Neuronal stem cell (in vitro differentiated cells): ENCODE measurements at regions not wholly inside any gene's neighbourhood (a gene's known extent, or its start where the extent isn't known, plus 50 kb on each side); places are given as distances from the start of the nearest gene placed in this dataset.

Experiments
- DNase-seq: peaks from one replicate; pipeline ENCODE4 v3.0.0-alpha.2; 2013; ENCODE audit warnings: low spot score
- H2AFZ ChIP-seq: one replicate; pipeline ENCODE4 v1.6.1; 2013; ENCODE audit warnings: mild to moderate bottlenecking, low read length, inconsistent platforms
- H2AK5ac ChIP-seq: 2 replicates; pipeline ENCODE4 v1.6.1; 2013; ENCODE audit warnings: low read depth, mild to moderate bottlenecking, inconsistent platforms, low read length, moderate library complexity, mixed read lengths
- H2BK120ac ChIP-seq: 2 replicates; pipeline ENCODE4 v1.6.1; 2013; ENCODE audit warnings: low read depth, mild to moderate bottlenecking, inconsistent platforms, low read length, moderate library complexity, mixed read lengths
- H2BK12ac ChIP-seq: one replicate; pipeline ENCODE4 v1.6.1; 2013; ENCODE audit warnings: low read length, inconsistent platforms
- H2BK15ac ChIP-seq: 2 replicates; pipeline ENCODE4 v1.6.1; 2013; ENCODE audit warnings: mild to moderate bottlenecking, low read length, inconsistent platforms, mixed read lengths
- H2BK5ac ChIP-seq: one replicate; pipeline ENCODE4 v1.6.1; 2013; ENCODE audit warnings: inconsistent platforms, mild to moderate bottlenecking, low read length, moderate library complexity
- H3K14ac ChIP-seq: one replicate; pipeline ENCODE4 v1.6.1; 2013; ENCODE audit warnings: low read length, inconsistent platforms
- H3K18ac ChIP-seq: 2 replicates; pipeline ENCODE4 v1.6.1; 2013; ENCODE audit warnings: low read length, inconsistent platforms
- H3K23ac ChIP-seq: 2 replicates; pipeline ENCODE4 v1.6.1; 2013; ENCODE audit warnings: low read depth, mild to moderate bottlenecking, mixed read lengths, low read length, inconsistent platforms; ENCODE audit not compliant: poor library complexity
- H3K27ac ChIP-seq: replicated peaks from 3 replicates; pipeline ENCODE4 v1.5.1; 2013; ENCODE audit warnings: low read length, inconsistent platforms
- H3K27me3 ChIP-seq, 3 experiments: 2 replicates each; pipeline ENCODE4 v1.6.1; 2013; ENCODE audit warnings: low read length in 3 of 3, mild to moderate bottlenecking in 2 of 3, inconsistent platforms in 1 of 3, low read depth in 1 of 3, mixed read lengths in 1 of 3, moderate library complexity in 1 of 3; ENCODE audit not compliant: control insufficient read depth in 3 of 3, insufficient read depth in 3 of 3
- H3K36me3 ChIP-seq, 2 donors: replicated peaks in 1 of 2; 2 replicates each; pipeline ENCODE4 v1.6.1; 2013; ENCODE audit warnings: low read length in 2 of 2; ENCODE audit not compliant: control insufficient read depth in 2 of 2, insufficient read depth in 2 of 2
- H3K4ac ChIP-seq: 2 replicates; pipeline ENCODE4 v1.6.1; 2013; ENCODE audit warnings: inconsistent platforms, mild to moderate bottlenecking, low read length, moderate library complexity
- H3K4me1 ChIP-seq, 2 donors: 1 replicate in 1 of 2; 2 replicates in 1 of 2; pipeline ENCODE4 v1.6.1; 2013; ENCODE audit warnings: low read length in 2 of 2, low read depth in 1 of 2; ENCODE audit not compliant: control insufficient read depth in 2 of 2, insufficient read depth in 1 of 2
- H3K4me2 ChIP-seq: one replicate; pipeline ENCODE4 v1.6.1; 2013; ENCODE audit warnings: mild to moderate bottlenecking, low read length, inconsistent platforms; ENCODE audit not compliant: insufficient read depth, poor library complexity, severe bottlenecking
- H3K4me3 ChIP-seq, 2 donors: 2 replicates each; pipeline ENCODE4 v1.5.1; 2013; ENCODE audit warnings: low read length in 2 of 2, mild to moderate bottlenecking in 2 of 2, inconsistent platforms in 1 of 2, moderate library complexity in 1 of 2
- H3K79me1 ChIP-seq: one replicate; pipeline ENCODE4 v1.6.1; 2013; ENCODE audit warnings: low read depth, mild to moderate bottlenecking, inconsistent platforms, low read length, moderate library complexity
- H3K9ac ChIP-seq: one replicate; pipeline ENCODE4 v1.6.1; 2013; ENCODE audit warnings: mild to moderate bottlenecking, low read depth, low read length, inconsistent platforms; ENCODE audit not compliant: poor library complexity
- H3K9me3 ChIP-seq, 2 donors: replicated peaks in 1 of 2; 2 replicates each; pipeline versions ENCODE3 to v1.6.1; 2013; ENCODE audit warnings: low read length in 2 of 2, mild to moderate bottlenecking in 2 of 2, inconsistent platforms in 1 of 2, low read depth in 1 of 2, mixed read lengths in 1 of 2, moderate library complexity in 1 of 2; ENCODE audit not compliant: control insufficient read depth in 2 of 2, insufficient read depth in 1 of 2
- H4K8ac ChIP-seq: one replicate; pipeline ENCODE4 v1.6.1; 2013; ENCODE audit warnings: low read depth, mild to moderate bottlenecking, inconsistent platforms, low read length, moderate library complexity
- H4K91ac ChIP-seq: one replicate; pipeline ENCODE4 v1.6.1; 2013; ENCODE audit warnings: low read length, low read depth, mild to moderate bottlenecking, inconsistent platforms; ENCODE audit not compliant: poor library complexity
- WGBS, 2 donors: extraction: QIAGEN DNeasy Blood & Tissue Kit; methylation state at CpG; one replicate each; pipeline ENCODE4 v1.1.7; 2013; ENCODE audit warnings: missing lambda C conversion rate in 2 of 2, mixed read lengths in 1 of 2; ENCODE audit not compliant: insufficient read length in 2 of 2, insufficient replicate concordance in 1 of 2; ENCODE audit errors: extremely low coverage in 2 of 2; 5-methylcytosine and 5-hydroxymethylcytosine counted together

DNA sequence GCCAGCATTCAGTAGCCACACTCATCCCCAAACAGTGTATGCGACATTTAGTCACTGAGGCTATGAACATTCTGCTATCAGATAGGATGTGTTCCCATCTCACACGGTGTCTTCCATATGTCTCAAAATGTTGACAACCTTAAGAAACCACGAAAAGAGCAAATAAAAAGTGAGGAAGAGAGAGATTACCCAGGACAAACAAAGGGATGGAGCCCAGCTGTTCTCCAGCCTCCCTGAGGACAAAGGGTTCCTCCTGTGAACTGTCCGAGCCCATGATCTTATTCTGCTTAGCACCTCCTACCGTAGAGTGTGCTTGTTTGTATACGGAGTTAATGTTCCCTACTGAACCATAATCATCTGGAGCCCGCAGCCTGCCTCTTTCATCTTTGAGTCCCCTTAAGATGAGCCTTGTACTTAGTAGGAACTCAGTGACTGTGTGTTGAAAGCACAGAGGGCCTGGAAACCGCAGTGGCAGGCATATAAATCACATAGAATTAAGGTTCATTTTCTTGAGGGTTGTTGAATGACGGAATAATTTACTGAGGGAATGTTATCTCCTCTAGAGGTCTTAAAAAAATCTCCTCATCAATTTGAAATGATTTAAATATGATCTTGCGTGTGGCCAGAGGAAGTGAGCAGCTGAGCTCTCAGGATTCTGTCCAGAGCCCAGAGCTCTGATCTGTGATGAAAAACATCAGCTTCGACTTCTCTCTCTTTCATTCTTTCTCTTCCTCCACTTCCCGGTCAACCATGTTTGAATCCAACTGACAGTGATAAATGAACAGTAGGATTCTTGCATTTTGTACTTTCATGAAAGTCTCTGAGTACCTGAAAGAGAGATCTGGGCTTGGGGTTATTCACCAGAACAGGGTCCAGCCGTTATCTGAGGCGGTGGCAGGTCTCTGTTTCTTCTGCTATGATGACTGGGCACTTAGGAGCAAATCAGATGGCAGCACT lies 200.5 kb downstream of the KLF5 start:
- no peak overlapping the region for H3K4me2 ChIP-seq
- no peak overlapping the region for H3K14ac ChIP-seq

GRCh38 chr13:73258406-73258805 lies 199.6 kb downstream of the KLF5 start:
- Histone ChIP-seq H3K4me1 (no peaks in the 10 kb centered on the region), H2BK12ac (no peak overlapping the region), H4K8ac (no peak overlapping the region), H2AFZ (no peak overlapping the region), H4K91ac (no peak overlapping the region), H3K79me1 (no peaks in the 10 kb centered on the region), H3K4ac (no peak overlapping the region), H3K9me3 (no peaks in the 10 kb centered on the region), H3K9ac (no peak overlapping the region), H3K23ac (no peak overlapping the region), H3K4me2 (no peak overlapping the region), H2AK5ac (no peak overlapping the region), H3K4me3 (no peak overlapping the region), H2BK5ac (no peak overlapping the region), H3K14ac (no peak overlapping the region), H3K18ac (no peak overlapping the region), H3K27me3 (no peaks in the 10 kb centered on the region), H2BK15ac (no peak overlapping the region), H2BK120ac (no peak overlapping the region), H3K27ac (no peak overlapping the region), H3K36me3 (no peaks in the 10 kb centered on the region)
- WGBS, 2 donors, result no CpG with 5 or more reads among the region's 4 CpGs
- DNase-seq, result no peak

More for the DNA sequence above, 200.5 kb downstream of the KLF5 start:
- Histone ChIP-seq H2AK5ac (no peak overlapping the region), H3K79me1 (no peaks in the 10 kb centered on the region), H2AFZ (peak overlapping the region; percentile 41), H2BK15ac (no peak overlapping the region), H4K8ac (no peak overlapping the region), H2BK5ac (no peak overlapping the region), H4K91ac (no peak overlapping the region), H3K27me3 (no peaks in the 10 kb centered on the region), H3K9me3 (no peaks in the 10 kb centered on the region), H3K23ac (no peak overlapping the region), H3K4me1 (no peaks in the 10 kb centered on the region), H3K27ac (no peak overlapping the region), H3K9ac (no peak overlapping the region), H2BK120ac (no peak overlapping the region), H2BK12ac (no peak overlapping the region), H3K36me3 (no peaks in the 10 kb centered on the region), H3K18ac (no peak overlapping the region), H3K4me3 (no peak overlapping the region), H3K4ac (no peak overlapping the region)
- WGBS, 2 donors, result no CpG with 5 or more reads among the region's 14 CpGs
- no peak for DNase-seq

DNA sequence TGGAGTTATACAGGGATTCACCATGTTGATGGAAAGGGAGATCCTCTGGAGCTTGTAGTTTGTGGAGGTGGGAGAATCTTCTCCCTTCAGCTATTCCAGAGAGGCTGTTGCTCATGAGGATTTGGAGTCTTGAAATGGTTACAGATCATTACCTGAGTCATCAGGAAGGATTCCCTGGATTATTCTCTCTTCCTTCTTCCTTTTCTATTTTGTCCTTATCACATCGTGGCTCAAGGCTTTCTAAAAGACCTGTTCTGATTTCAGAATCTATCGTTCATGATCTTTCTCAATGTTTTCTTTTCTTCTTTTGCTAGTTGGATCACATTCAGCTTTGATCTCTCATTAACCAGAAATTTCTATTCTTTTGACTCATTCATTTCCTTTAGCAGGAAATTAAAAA lies 196.0 kb downstream of the KLF5 start:
- Histone ChIP-seq H2AK5ac (no peak overlapping the region), H2BK5ac (no peak overlapping the region), H2BK15ac (no peak overlapping the region), H4K91ac (no peak overlapping the region), H2AFZ (no peak overlapping the region), H2BK120ac (no peak overlapping the region), H3K9me3 (no peaks in the 10 kb centered on the region), H3K4me3 (no peak overlapping the region), H3K4me2 (no peak overlapping the region), H3K36me3 (no peaks in the 10 kb centered on the region), H3K9ac (no peak overlapping the region), H3K18ac (no peak overlapping the region), H3K27ac (no peak overlapping the region), H3K4ac (no peak overlapping the region), H4K8ac (no peak overlapping the region), H2BK12ac (no peak overlapping the region), H3K23ac (no peak overlapping the region), H3K4me1 (no peaks in the 10 kb centered on the region), H3K14ac (no peak overlapping the region), H3K27me3 (no peaks in the 10 kb centered on the region), H3K79me1 (no peaks in the 10 kb centered on the region)
- no peak for DNase-seq
- WGBS, 2 donors, result no CpG with 5 or more reads among the region's 2 CpGs

GRCh38 chr13:73251626-73252265 lies 192.9 kb downstream of the KLF5 start:
- no peak overlapping the region for H3K18ac ChIP-seq
- H2AK5ac ChIP-seq, result no peak overlapping the region
- no peak overlapping the region for H2BK12ac ChIP-seq
- H3K4ac ChIP-seq, result no peak overlapping the region
- no peak overlapping the region for H3K9ac ChIP-seq
- H2BK15ac ChIP-seq, result no peak overlapping the region
- H2BK120ac ChIP-seq, result no peak overlapping the region
- no peaks in the 10 kb centered on the region for H3K27me3 ChIP-seq
- DNase-seq, result no peak
- no CpG with 5 or more reads among the region's 1 CpG for WGBS, 2 donors
- H4K91ac ChIP-seq, result no peak overlapping the region
- no peak overlapping the region for H3K4me3 ChIP-seq
- H3K36me3 ChIP-seq, result no peaks in the 10 kb centered on the region
- no peaks in the 10 kb centered on the region for H3K79me1 ChIP-seq
- no peaks in the 10 kb centered on the region for H3K4me1 ChIP-seq
- H3K23ac ChIP-seq, result no peak overlapping the region
- no peak overlapping the region for H2BK5ac ChIP-seq
- H2AFZ ChIP-seq, result no peak overlapping the region
- H3K14ac ChIP-seq, result no peak overlapping the region
- H4K8ac ChIP-seq, result no peak overlapping the region
- H3K9me3 ChIP-seq, result no peaks in the 10 kb centered on the region
- H3K4me2 ChIP-seq, result no peak overlapping the region
- H3K27ac ChIP-seq, result no peak overlapping the region
